HepG2 (cell line): ENCODE measurements at regions not wholly inside any gene's neighbourhood (a gene's known extent, or its start where the extent isn't known, plus 50 kb on each side); places are given as distances from the start of the nearest gene placed in this dataset.

Experiments used
- ATAC-seq: fragments of 200-7000 bp; cut with Tn5 transposase; 3 replicates; pipeline ENCODE4 v1.9.1; 2020; ENCODE audit warnings: mild to moderate bottlenecking, moderate library complexity
- BruUV-seq: library from RNA; stranded (reverse); fragments of 400-500 nt; replicated peaks from 2 replicates; lab custom pipeline; 2021; lab: Mats Ljungman, UMichigan
- CTCF ChIA-PET: fragments of 300-600 bp; formaldehyde crosslinking; extraction: SDS; loops from one replicate; lab custom pipeline; 2021; ENCODE audit warnings: low total read pairs, inconsistent platforms, low intra/inter-chr PET ratio; lab: Yijun Ruan, JAX
- POLR2A ChIA-PET: fragments of 350-600 bp; sonication (Branson Sonifier 250); formaldehyde crosslinking; loops from one replicate; lab custom pipeline; 2020; ENCODE audit warnings: antibody characterized with exemption, inconsistent platforms; lab: Yijun Ruan, JAX
- DNase-seq: peaks from one replicate; pipeline ENCODE4 v3.0.0-alpha.2; 2015; ENCODE audit warnings: low spot score
- FAIRE-seq: peaks from 3 replicates; lab custom pipeline; 2011; peaks lifted over from hg19 to GRCh38; lab: Jason Lieb, UNC
- H2AFZ ChIP-seq: one replicate; pipeline ENCODE4 v1.6.1; 2011; ENCODE audit warnings: low read length, inconsistent platforms
- H3K27ac ChIP-seq: fragments of 300-600 bp; 3 replicates; pipeline ENCODE4 v1.8.0; 2011; ENCODE audit warnings: mixed run types, mild to moderate bottlenecking, mixed read lengths, low read length, inconsistent platforms; ENCODE audit not compliant: insufficient read depth; ENCODE audit errors: extremely low read length
- H3K27me3 ChIP-seq, 2 experiments: fragments of 200-600 bp in 1 of 2; 2 replicates in 1 of 2; 3 replicates in 1 of 2; pipeline versions ENCODE4 v1.6.0 to v1.8.0; 2011; ENCODE audit warnings: low read length in 2 of 2, mild to moderate bottlenecking in 2 of 2, moderate library complexity in 2 of 2, inconsistent platforms in 1 of 2; ENCODE audit not compliant: insufficient read depth in 2 of 2, control insufficient read depth in 1 of 2
- H3K36me3 ChIP-seq, 2 experiments: fragments of 200-600 bp in 1 of 2; replicated peaks in 1 of 2; 2 replicates in 1 of 2; 3 replicates in 1 of 2; pipeline versions ENCODE4 v1.5.1 to v1.8.0; 2011; ENCODE audit warnings: low read length in 2 of 2, inconsistent platforms in 1 of 2; ENCODE audit not compliant: insufficient read depth in 2 of 2, control insufficient read depth in 1 of 2
- H3K4me1 ChIP-seq: 2 replicates; pipeline ENCODE4 v1.5.1; 2012; ENCODE audit warnings: low read length, inconsistent platforms; ENCODE audit not compliant: insufficient read depth
- H3K4me2 ChIP-seq: 2 replicates; pipeline ENCODE4 v1.6.0; 2011; ENCODE audit warnings: low read depth, low read length, inconsistent platforms
- H3K4me3 ChIP-seq, 3 experiments: fragments of 200-600 bp in 1 of 3; sonication (generic), shearing (Covaris generic) in 1 of 3; replicated peaks in 1 of 3; 2 replicates each; pipeline ENCODE4 v1.5.1; 2011 to 2016; ENCODE audit warnings: low read length in 3 of 3, inconsistent platforms in 2 of 3, low read depth in 2 of 3, mild to moderate bottlenecking in 2 of 3, control low read depth in 1 of 3, mixed read lengths in 1 of 3; ENCODE audit not compliant: insufficient read depth in 1 of 3
- H3K79me2 ChIP-seq: one replicate; pipeline ENCODE4 v1.6.1; 2011; ENCODE audit warnings: low read length, inconsistent platforms; ENCODE audit not compliant: insufficient read depth
- H3K9ac ChIP-seq: 2 replicates; pipeline ENCODE4 v1.6.0; 2011; ENCODE audit warnings: mild to moderate bottlenecking, low read depth, low read length, inconsistent platforms; ENCODE audit not compliant: insufficient read depth
- H3K9me3 ChIP-seq: 2 replicates; pipeline ENCODE4 v1.5.1; 2012; ENCODE audit warnings: mild to moderate bottlenecking, low read length
- H4K20me1 ChIP-seq: 2 replicates; pipeline ENCODE4 v1.6.0; 2011; ENCODE audit warnings: inconsistent platforms, mild to moderate bottlenecking, low read length, moderate library complexity; ENCODE audit not compliant: insufficient read depth
- FOXJ3 ChIP-seq: sonication (generic); formaldehyde crosslinking; IDR thresholded peaks from 2 replicates; pipeline ENCODE4 v1.4.0; 2020; ENCODE audit warnings: missing genetic modification reagents, mild to moderate bottlenecking, borderline replicate concordance
- FUBP1 ChIP-seq: sonication (generic); formaldehyde crosslinking; IDR thresholded peaks from 2 replicates; pipeline ENCODE4 v1.5.1; 2020; ENCODE audit warnings: missing genetic modification reagents, mild to moderate bottlenecking, borderline replicate concordance
- HOXD1 ChIP-seq: sonication (generic); formaldehyde crosslinking; IDR thresholded peaks from 2 replicates; pipeline ENCODE4 v1.5.0; 2020; ENCODE audit warnings: missing genetic modification reagents
- MTA3 ChIP-seq: sonication (generic); formaldehyde crosslinking; IDR thresholded peaks from 2 replicates; pipeline ENCODE4 v1.4.0; 2020; ENCODE audit warnings: missing genetic modification reagents
- PREB ChIP-seq: sonication (generic); formaldehyde crosslinking; IDR thresholded peaks from 2 replicates; pipeline ENCODE4 v1.4.0; 2020; ENCODE audit warnings: missing genetic modification reagents
- REPIN1 ChIP-seq: sonication (generic); formaldehyde crosslinking; IDR thresholded peaks from 2 replicates; pipeline ENCODE4 v1.8.0; 2022; ENCODE audit warnings: missing genetic modification reagents, low read depth, mild to moderate bottlenecking, borderline replicate concordance
- TAF1 ChIP-seq: sonication (generic); formaldehyde crosslinking; IDR thresholded peaks from 2 replicates; pipeline ENCODE4 v1.4.0; 2020; ENCODE audit warnings: missing genetic modification reagents
- TAF15 ChIP-seq: fragments of 200-400 bp; formaldehyde crosslinking; IDR thresholded peaks from one replicate; pipeline ENCODE4 v1.6.1; 2018; ENCODE audit warnings: mild to moderate bottlenecking, low read depth, low read length; ENCODE audit not compliant: poor library complexity, severe bottlenecking
- ZFP91 ChIP-seq: sonication (generic); formaldehyde crosslinking; IDR thresholded peaks from 2 replicates; pipeline ENCODE4 v1.9.0; 2022; ENCODE audit warnings: missing genetic modification reagents, mild to moderate bottlenecking, borderline replicate concordance
- ZNF207 ChIP-seq: fragments of 450-650 bp; IDR thresholded peaks from 2 replicates; pipeline ENCODE4 v1.6.1; 2016; ENCODE audit warnings: antibody characterized with exemption, borderline replicate concordance
- ZNF629 ChIP-seq: sonication (generic); formaldehyde crosslinking; conservative IDR thresholded peaks from 2 replicates; pipeline ENCODE4 v1.5.0; 2020; ENCODE audit warnings: missing genetic modification reagents
- ZNF75D ChIP-seq: sonication (generic); formaldehyde crosslinking; IDR thresholded peaks from 2 replicates; pipeline ENCODE4 v1.8.1; 2023; ENCODE audit warnings: missing genetic modification reagents, mild to moderate bottlenecking, borderline replicate concordance
- ZXDC ChIP-seq: sonication (generic); formaldehyde crosslinking; IDR thresholded peaks from 2 replicates; pipeline ENCODE4 v1.5.0; 2020; ENCODE audit warnings: mild to moderate bottlenecking, missing genetic modification reagents
- WGBS: methylation state at CpG from one replicate; pipeline ENCODE4 v1.1.6; 2017; ENCODE audit warnings: low lambda C conversion rate; 5-methylcytosine and 5-hydroxymethylcytosine counted together
- in situ Hi-C: cut with HindIII; loops from 2 replicates; pipeline ENCODE4 v1.10.0; 2017; ENCODE audit warnings: low pct_unique_long_range_greater_than_20kb; ENCODE audit not compliant: extremely low pct_ligation_motif_present
- intact Hi-C: fragments of 100-400 bp; cut with micrococcal nuclease; formaldehyde crosslinking; loops from one replicate; pipeline ENCODE4 v1.10.0; 2022; ENCODE audit not compliant: unreplicated experiment

GRCh38 chr7:10476642-10477041 is 497.0 kb upstream of the PHF14 start (continued):
- no peak for TF ChIP-seq FUBP1 (CRISPR knock-in tag)

GRCh38 chr7:10483671-10484070 is 490.0 kb upstream of the PHF14 start:
- no peak overlapping the region for H3K27ac ChIP-seq
- no peaks in the 10 kb centered on the region for H3K36me3 ChIP-seq
- no peaks in the 10 kb centered on the region for H4K20me1 ChIP-seq
- intact Hi-C loops, result loop anchor here (1.0 kb wide), 1 partner anchor 36 kb away; no protein-coding TSS in a partner anchor
- no peaks in the 10 kb centered on the region for H3K4me1 ChIP-seq
- H2AFZ ChIP-seq, result no peak overlapping the region
- CTCF ChIA-PET, result no interaction called here
- H3K9ac ChIP-seq, result no peak overlapping the region
- 9% methylated on average over 5 of the region's 5 CpGs for WGBS
- H3K27me3 ChIP-seq, result no peaks in the 10 kb centered on the region
- H3K4me2 ChIP-seq, result no peak overlapping the region
- FAIRE-seq (no peak), DNase-seq (no peak), ATAC-seq (no peak)
- no peaks in the 10 kb centered on the region for H3K79me2 ChIP-seq
- peaks cover 33% of the 10 kb centered on the region for H3K9me3 ChIP-seq
- BruUV-seq, result no TSS peak
- in situ Hi-C loops, result no loop called here
- POLR2A ChIA-PET, result no interaction called here
- H3K4me3 ChIP-seq, result no peak overlapping the region
- no peak for TF ChIP-seq FOXJ3 (CRISPR knock-in tag)
- TF ChIP-seq ZNF207, result no peak
- TF ChIP-seq REPIN1, result no peak
- TF ChIP-seq HOXD1 (CRISPR knock-in tag), result no peak
- no peak for TF ChIP-seq MTA3
- no peak for TF ChIP-seq TAF1 (CRISPR knock-in tag)
- no peak for TF ChIP-seq PREB (CRISPR knock-in tag)
- TF ChIP-seq ZNF629, result no peak
- no peak for TF ChIP-seq ZFP91
- no peak for TF ChIP-seq TAF15
- TF ChIP-seq ZXDC (CRISPR knock-in tag), result no peak
- TF ChIP-seq ZNF75D (CRISPR knock-in tag), result no peak
